ENCODE measurements at regions not wholly inside any gene's neighbourhood (a gene's known extent, or its start where the extent isn't known, plus 50 kb on each side); places are given as distances from the start of the nearest gene placed in this dataset.

DNA sequence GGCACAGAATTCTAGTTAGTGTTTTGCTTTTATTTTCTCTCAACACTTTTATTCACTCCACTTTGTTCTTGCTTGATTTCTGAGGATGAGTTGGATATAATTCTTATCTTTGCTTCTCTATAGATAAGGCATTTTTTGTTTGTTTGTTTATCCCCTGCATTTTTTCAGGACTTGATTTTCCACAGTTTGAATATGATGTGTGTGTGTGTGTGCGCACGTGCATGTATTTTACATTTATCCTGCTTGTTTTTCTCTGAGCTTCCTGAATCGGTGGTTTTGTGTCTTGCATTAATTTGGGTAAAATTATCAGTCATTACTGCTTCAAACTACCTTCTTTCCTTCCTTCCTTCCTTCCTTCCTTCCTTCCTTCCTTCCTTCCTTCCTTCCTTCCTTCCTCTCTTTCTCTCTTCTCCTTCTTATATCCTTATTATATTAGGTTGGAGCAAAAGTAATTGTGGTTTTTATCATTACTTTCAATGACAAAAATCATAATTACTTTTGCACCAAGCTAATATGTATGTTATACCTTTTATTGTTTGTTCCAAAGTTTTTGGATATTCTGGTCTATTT is 679.9 kb upstream of the RAG2 start:
- TF ChIP-seq, protein P1, sequence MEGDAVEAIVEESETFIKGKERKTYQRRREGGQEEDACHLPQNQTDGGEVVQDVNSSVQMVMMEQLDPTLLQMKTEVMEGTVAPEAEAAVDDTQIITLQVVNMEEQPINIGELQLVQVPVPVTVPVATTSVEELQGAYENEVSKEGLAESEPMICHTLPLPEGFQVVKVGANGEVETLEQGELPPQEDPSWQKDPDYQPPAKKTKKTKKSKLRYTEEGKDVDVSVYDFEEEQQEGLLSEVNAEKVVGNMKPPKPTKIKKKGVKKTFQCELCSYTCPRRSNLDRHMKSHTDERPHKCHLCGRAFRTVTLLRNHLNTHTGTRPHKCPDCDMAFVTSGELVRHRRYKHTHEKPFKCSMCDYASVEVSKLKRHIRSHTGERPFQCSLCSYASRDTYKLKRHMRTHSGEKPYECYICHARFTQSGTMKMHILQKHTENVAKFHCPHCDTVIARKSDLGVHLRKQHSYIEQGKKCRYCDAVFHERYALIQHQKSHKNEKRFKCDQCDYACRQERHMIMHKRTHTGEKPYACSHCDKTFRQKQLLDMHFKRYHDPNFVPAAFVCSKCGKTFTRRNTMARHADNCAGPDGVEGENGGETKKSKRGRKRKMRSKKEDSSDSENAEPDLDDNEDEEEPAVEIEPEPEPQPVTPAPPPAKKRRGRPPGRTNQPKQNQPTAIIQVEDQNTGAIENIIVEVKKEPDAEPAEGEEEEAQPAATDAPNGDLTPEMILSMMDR (IDR thresholded peaks at IDR 0.05): no peak
- no peak for TF ChIP-seq POLR2A (IDR thresholded peaks at IDR 0.05)
